A549 (cell line): ENCODE measurements at regions not wholly inside any gene's neighbourhood (a gene's known extent, or its start where the extent isn't known, plus 50 kb on each side); places are given as distances from the start of the nearest gene placed in this dataset.
A peak's percentile ranks its signal among the peaks of the same experiment; 100 is the strongest.

Experiments used
- ATAC-seq, 2 experiments: fragments of 200-7000 bp in 1 of 2; fragments of >200 bp in 1 of 2; cut with Nextera tagmentation in 1 of 2; cut with Tn5 transposase in 1 of 2; 3 replicates each; pipeline versions ENCODE4 v1.8.0 to v1.9.1; 2018 to 2020; ENCODE audit warnings: mild to moderate bottlenecking in 1 of 2, moderate library complexity in 1 of 2
- CTCF ChIA-PET: fragments of 300-600 bp; sonication (Branson Sonifier 250); formaldehyde crosslinking; extraction: SDS; loops from one replicate; lab custom pipeline; 2021; ENCODE audit warnings: antibody characterized with exemption, inconsistent platforms; lab: Yijun Ruan, JAX
- POLR2A ChIA-PET: fragments of 350-600 bp; formaldehyde crosslinking; extraction: SDS; loops from one replicate; lab custom pipeline; 2021; ENCODE audit warnings: antibody characterized with exemption, inconsistent platforms; lab: Yijun Ruan, JAX
- DNase-seq, 2 experiments: peaks; one replicate each; pipeline versions ENCODE4 v3.0.0 to v3.0.0-alpha.2; 2011 to 2016; ENCODE audit warnings: low read depth in 1 of 2, low spot score in 1 of 2
- FAIRE-seq: peaks from 2 replicates; lab custom pipeline; 2011; peaks lifted over from hg19 to GRCh38; lab: Jason Lieb, UNC
- H3K27ac ChIP-seq, 2 experiments: fragments of >200 bp; sonication (Bioruptor Twin); formaldehyde crosslinking; 3 replicates each; pipeline ENCODE4 v1.5.1; 2016 to 2017
- H3K4me1 ChIP-seq: fragments of >200 bp; sonication (Bioruptor Twin); formaldehyde crosslinking; 3 replicates; pipeline ENCODE4 v1.6.1; 2016
- H3K4me2 ChIP-seq: fragments of >200 bp; sonication (Bioruptor Twin); formaldehyde crosslinking; 3 replicates; pipeline ENCODE4 v1.6.1; 2016
- H3K4me3 ChIP-seq: fragments of >200 bp; sonication (Bioruptor Twin); formaldehyde crosslinking; 3 replicates; pipeline ENCODE4 v1.5.1; 2016
- H3K9me3 ChIP-seq: fragments of >200 bp; sonication (Bioruptor Twin); formaldehyde crosslinking; 3 replicates; pipeline ENCODE4 v1.6.1; 2016
- CBX2 ChIP-seq: fragments of 200-600 bp; sonication (generic); IDR thresholded peaks from 2 replicates; pipeline ENCODE4 v1.6.1; 2016; ENCODE audit warnings: low read depth, mild to moderate bottlenecking, borderline replicate concordance
- CBX8 ChIP-seq: fragments of 200-600 bp; sonication (generic); IDR thresholded peaks from 2 replicates; pipeline ENCODE4 v1.6.1; 2016
- CEBPB ChIP-seq, 2 experiments: fragments of >200 bp in 1 of 2; sonication (Bioruptor Twin) in 1 of 2; formaldehyde crosslinking in 1 of 2; IDR thresholded peaks; 2 replicates each; pipeline ENCODE4 v1.6.1; 2012 to 2016
- CHD2 ChIP-seq: fragments of 150-350 bp; IDR thresholded peaks from 2 replicates; pipeline ENCODE4 v1.6.1; 2014; ENCODE audit warnings: low read length; ENCODE audit not compliant: partially characterized antibody
- CTCF ChIP-seq: fragments of >200 bp; sonication (Bioruptor Twin); formaldehyde crosslinking; IDR thresholded peaks from 3 replicates; pipeline ENCODE4 v1.5.1; 2016
- E2F6 ChIP-seq: IDR thresholded peaks from 2 replicates; pipeline ENCODE4 v1.6.1; 2012; ENCODE audit warnings: low read depth, borderline replicate concordance
- EHMT2 ChIP-seq: fragments of 200-600 bp; sonication (generic); IDR thresholded peaks from 2 replicates; pipeline ENCODE4 v1.6.1; 2016; ENCODE audit warnings: antibody characterized with exemption, low read depth, mild to moderate bottlenecking, moderate library complexity
- ELK1 ChIP-seq: fragments of 150-350 bp; IDR thresholded peaks from 2 replicates; pipeline ENCODE4 v1.6.1; 2014; ENCODE audit warnings: low read depth, mild to moderate bottlenecking, low read length
- GATA3 ChIP-seq: IDR thresholded peaks from 2 replicates; pipeline ENCODE4 v1.6.1; 2012; ENCODE audit warnings: borderline replicate concordance
- HES2 ChIP-seq: fragments of >200 bp; sonication (Bioruptor Twin); formaldehyde crosslinking; IDR thresholded peaks from 2 replicates; pipeline ENCODE4 v1.6.1; 2016
- HEYL ChIP-seq: fragments of 250-450 bp; sonication (Bioruptor Pico); IDR thresholded peaks from 2 replicates; pipeline ENCODE4 v1.8.0; 2021; ENCODE audit warnings: mild to moderate bottlenecking, moderate library complexity
- HMGXB4 ChIP-seq: fragments of 250-450 bp; sonication (Bioruptor Pico); IDR thresholded peaks from 2 replicates; pipeline ENCODE4 v1.5.0; 2021; ENCODE audit warnings: mild to moderate bottlenecking, moderate library complexity, borderline replicate concordance
- HOXA7 ChIP-seq: fragments of 250-450 bp; sonication (Bioruptor Pico); IDR thresholded peaks from 2 replicates; pipeline ENCODE4 v1.5.0; 2020; ENCODE audit warnings: mild to moderate bottlenecking, moderate library complexity
- JUN ChIP-seq, 2 experiments: fragments of >200 bp; sonication (Bioruptor Twin); formaldehyde crosslinking; IDR thresholded peaks; 2 replicates in 1 of 2; 3 replicates in 1 of 2; pipeline ENCODE4 v1.6.1; 2016 to 2017
- JUNB ChIP-seq: fragments of >200 bp; sonication (Bioruptor Twin); formaldehyde crosslinking; IDR thresholded peaks from 2 replicates; pipeline ENCODE4 v1.6.1; 2016
- KDM5A ChIP-seq: fragments of 200-600 bp; sonication (generic); IDR thresholded peaks from 2 replicates; pipeline ENCODE4 v1.6.1; 2016; ENCODE audit warnings: antibody characterized with exemption, mild to moderate bottlenecking
- MAFK ChIP-seq: fragments of 450-650 bp; IDR thresholded peaks from 2 replicates; pipeline ENCODE4 v1.6.1; 2014; ENCODE audit not compliant: partially characterized antibody
- MAX ChIP-seq: IDR thresholded peaks from 2 replicates; pipeline ENCODE4 v1.6.1; 2012
- MYC ChIP-seq: IDR thresholded peaks from 2 replicates; pipeline ENCODE4 v1.6.1; 2012; ENCODE audit warnings: mild to moderate bottlenecking, inconsistent platforms, low read length, improper control_type of control experiment, borderline replicate concordance
- NFE2L2 ChIP-seq: fragments of 150-350 bp; conservative IDR thresholded peaks from 2 replicates; pipeline ENCODE4 v1.6.1; 2014; ENCODE audit warnings: low read length
- NPAS2 ChIP-seq: fragments of 250-450 bp; sonication (Bioruptor Pico); IDR thresholded peaks from 2 replicates; pipeline ENCODE4 v1.8.0; 2022; ENCODE audit warnings: mild to moderate bottlenecking, moderate library complexity, borderline replicate concordance
- NR3C1 ChIP-seq: fragments of >200 bp; sonication (Bioruptor Twin); formaldehyde crosslinking; IDR thresholded peaks from 3 replicates; pipeline ENCODE4 v1.6.1; 2017
- POLR2AphosphoS2 ChIP-seq: conservative IDR thresholded peaks from 2 replicates; pipeline ENCODE4 v1.6.1; 2012; ENCODE audit warnings: low read length, improper control_type of control experiment, inconsistent platforms
- RAD21 ChIP-seq, 2 experiments: fragments of >200 bp in 1 of 2; sonication (Bioruptor Twin) in 1 of 2; formaldehyde crosslinking in 1 of 2; IDR thresholded peaks in 1 of 2; conservative IDR thresholded peaks in 1 of 2; 2 replicates in 1 of 2; 3 replicates in 1 of 2; pipeline ENCODE4 v1.6.1; 2012 to 2018; ENCODE audit warnings: inconsistent platforms in 1 of 2
- REST ChIP-seq: fragments of 200-600 bp; sonication (generic); IDR thresholded peaks from 2 replicates; pipeline ENCODE4 v1.6.1; 2016; ENCODE audit warnings: antibody characterized with exemption, mild to moderate bottlenecking, moderate library complexity
- SMC3 ChIP-seq: fragments of >200 bp; sonication (Bioruptor Twin); formaldehyde crosslinking; IDR thresholded peaks from 3 replicates; pipeline ENCODE4 v1.6.1; 2018; ENCODE audit warnings: inconsistent platforms
- ZNF302 ChIP-seq: fragments of 250-450 bp; sonication (Bioruptor Pico); IDR thresholded peaks from 2 replicates; pipeline ENCODE4 v1.9.0; 2021; ENCODE audit warnings: inconsistent platforms, mild to moderate bottlenecking, moderate library complexity
- ZSCAN20 ChIP-seq: fragments of 250-450 bp; sonication (Bioruptor Pico); IDR thresholded peaks from 2 replicates; pipeline ENCODE4 v1.8.0; 2022; ENCODE audit warnings: mild to moderate bottlenecking, moderate library complexity
- WGBS: methylation state at CpG from one replicate; pipeline ENCODE4 v1.1.6; 2017; ENCODE audit errors: missing lambda C conversion rate; 5-methylcytosine and 5-hydroxymethylcytosine counted together

- CTCF ChIA-PET: no interaction called here
- no peak overlapping the region for H3K27ac ChIP-seq
- TF ChIP-seq JUNB (no peak), CEBPB (IDR thresholded peaks at IDR 0.05) (no peak), HOXA7 (no peak), MAX (no peak), MAFK (peak; percentile 85), EHMT2 (no peak)
- TF ChIP-seq, all 56 proteins: peak for 1
- no peak for FAIRE-seq
- no peak for DNase-seq
- Histone ChIP-seq H3K4me3 (no peak overlapping the region), H3K4me2 (no peak overlapping the region), H3K4me1 (no peaks in the 10 kb centered on the region), H3K9me3 (no peaks in the 10 kb centered on the region)
- ATAC-seq: no peak
- POLR2A ChIA-PET: no interaction called here
Measured at GRCh38 chr2:71997843-71998242, 149.8 kb downstream of the CYP26B1 start.

- peak in 1 of 2 experiments; percentile 47 for DNase-seq
- 51% methylated on average over 3 of the region's 3 CpGs for WGBS
- Histone ChIP-seq H3K4me1 (no peaks in the 10 kb centered on the region), H3K9me3 (no peaks in the 10 kb centered on the region), H3K4me3 (no peak overlapping the region), H3K27ac (no peak overlapping the region), H3K4me2 (no peak overlapping the region)
- ChIA-PET POLR2A (no interaction called here), CTCF (interaction anchor here (0.6 to 2.5 kb wide), 13 partner anchors 9 to 783 kb away, joined by 3 to 12 read pairs (median 4); no protein-coding TSS in a partner anchor)
- ATAC-seq: peak; percentile 61 to 69; a peak in 4 of 6 replicates
- peak; percentile 74 to 78 for TF ChIP-seq RAD21 (conservative IDR thresholded peaks at IDR 0.05 in 1 of 2, IDR thresholded peaks at IDR 0.05 in 1 of 2)
- peak; percentile 80 for TF ChIP-seq CTCF
- no peak for TF ChIP-seq ZSCAN20 (CRISPR knock-in tag)
- no peak for TF ChIP-seq CHD2
- TF ChIP-seq KDM5A: no peak
- TF ChIP-seq MYC: no peak
- no peak for TF ChIP-seq ELK1
- no peak for TF ChIP-seq MAFK
- no peak for TF ChIP-seq CBX8
- no peak for TF ChIP-seq MAX
- TF ChIP-seq CBX2: no peak
- no peak for TF ChIP-seq NR3C1
- no peak for TF ChIP-seq NPAS2 (CRISPR knock-in tag)
- no peak for TF ChIP-seq HEYL (CRISPR knock-in tag)
- no peak for TF ChIP-seq GATA3
- TF ChIP-seq SMC3: peak; percentile 80
- TF ChIP-seq REST: no peak
- no peak for TF ChIP-seq ZNF302 (CRISPR knock-in tag)
- TF ChIP-seq JUNB: no peak
- no peak for TF ChIP-seq JUN (IDR thresholded peaks at IDR 0.05)
- TF ChIP-seq HMGXB4 (CRISPR knock-in tag): no peak
- no peak for TF ChIP-seq HES2
- TF ChIP-seq POLR2AphosphoS2: no peak
- no peak for TF ChIP-seq NFE2L2
- no peak for TF ChIP-seq E2F6
- TF ChIP-seq, all 56 proteins: peak for 3
- FAIRE-seq: no peak
Measured at GRCh38 chr2:71995067-71995665, 152.5 kb downstream of the CYP26B1 start.
